Psoas muscle (tissue), 7 donors: ENCODE measurements at regions not wholly inside any gene's neighbourhood (a gene's known extent, or its start where the extent isn't known, plus 50 kb on each side); places are given as distances from the start of the nearest gene placed in this dataset.
A peak's percentile ranks its signal among the peaks of the same experiment; 100 is the strongest.

Source experiments
- ATAC-seq, 4 donors: fragments of 200-7000 bp; cut with Tn5 transposase; one replicate each; pipeline ENCODE4 v1.9.1; 2020; ENCODE audit warnings: moderate library complexity in 3 of 4, mild to moderate bottlenecking in 2 of 4
- DNase-seq, 2 donors: peaks; one replicate each; pipeline ENCODE4 v3.0.0-alpha.2; 2020
- H3K27ac ChIP-seq: fragments of 200-600 bp; one replicate; pipeline ENCODE4 v1.8.0; 2022
- H3K27me3 ChIP-seq, 3 donors: fragments of 200-600 bp in 1 of 3; one replicate each; pipeline versions ENCODE4 v1.6.1 to v1.8.0; 2013 to 2022; ENCODE audit warnings: low read length in 2 of 3, mild to moderate bottlenecking in 2 of 3, moderate library complexity in 1 of 3; ENCODE audit not compliant: insufficient read depth in 3 of 3
- H3K36me3 ChIP-seq, 2 donors: fragments of 200-600 bp in 1 of 2; one replicate each; pipeline versions ENCODE4 v1.6.1 to v1.8.0; 2013 to 2022; ENCODE audit warnings: low read depth in 1 of 2, mild to moderate bottlenecking in 1 of 2, moderate library complexity in 1 of 2; ENCODE audit not compliant: insufficient read depth in 1 of 2
- H3K4me1 ChIP-seq: fragments of 200-600 bp; one replicate; pipeline ENCODE4 v1.8.0; 2022
- H3K4me3 ChIP-seq: fragments of 200-600 bp; one replicate; pipeline ENCODE4 v1.8.0; 2022; ENCODE audit warnings: mild to moderate bottlenecking
- H3K9me3 ChIP-seq: fragments of 200-600 bp; one replicate; pipeline ENCODE4 v1.8.0; 2022
- CTCF ChIP-seq: fragments of 200-600 bp; IDR thresholded peaks from one replicate; pipeline ENCODE4 v1.8.0; 2022; ENCODE audit warnings: antibody characterized with exemption
- WGBS, 3 donors: extraction: QIAGEN DNeasy Blood & Tissue Kit; methylation state at CpG; one replicate each; pipeline versions ENCODE4 v1.1.6 to v1.1.7; 2013; 5-methylcytosine and 5-hydroxymethylcytosine counted together
- intact Hi-C, 2 donors: fragments of 100-400 bp; cut with DNase I; formaldehyde crosslinking; loops; one replicate each; pipeline versions ENCODE4 v1.11.0 to v1.14.2; 2022
- donor health status: healthy with polysubstance abuse.
- donor health status: DM: no; HTN: no; CAD: no; lungs with moderate emphysema.
- donor health status: Bipolar disorder and iron deficiency.
- donor health status: healthy.
- donor health status: DM: yes; HTN: yes; CAD: no.
- donor health status: DM: no; HTN: no; CAD: no.
- donor health status: DM: yes; HTN: yes; CAD: no.

GRCh38 chr4:96312046-96312685 is 472.3 kb downstream of the PDHA2 start:
- Histone ChIP-seq H3K4me3 (peak overlapping the region; percentile 20), H3K4me1 (no peaks in the 10 kb centered on the region), H3K36me3 (no peaks in the 10 kb centered on the region), H3K27ac (no peak overlapping the region), H3K9me3 (no peaks in the 10 kb centered on the region), H3K27me3 (no peaks in the 10 kb centered on the region)
- no peak for DNase-seq
- 18 to 25% (median 23%) methylated on average over 4 of the region's 4 CpGs for WGBS, 3 donors
- intact Hi-C loops, result no loop called here
- ATAC-seq, result no peak
- no peak for TF ChIP-seq CTCF

GRCh38 chr4:96315815-96316214 is 475.9 kb downstream of the PDHA2 start:
- Histone ChIP-seq H3K27ac (no peak overlapping the region), H3K9me3 (no peaks in the 10 kb centered on the region), H3K27me3 (no peaks in the 10 kb centered on the region), H3K4me3 (no peak overlapping the region), H3K36me3 (no peaks in the 10 kb centered on the region), H3K4me1 (no peaks in the 10 kb centered on the region)
- ATAC-seq (no peak), DNase-seq (no peak)
- WGBS, 3 donors, result 11 to 15% (median 14%) methylated on average over 2 of the region's 2 CpGs
- intact Hi-C loops, result no loop called here
- no peak for TF ChIP-seq CTCF

GRCh38 chr4:96316776-96317175 is 476.9 kb downstream of the PDHA2 start:
- no peaks in the 10 kb centered on the region for H3K36me3 ChIP-seq
- TF ChIP-seq CTCF, result no peak
- intact Hi-C loops, result no loop called here
- H3K27me3 ChIP-seq, result no peaks in the 10 kb centered on the region
- no peaks in the 10 kb centered on the region for H3K4me1 ChIP-seq
- H3K9me3 ChIP-seq, result no peaks in the 10 kb centered on the region
- WGBS, 3 donors, result 67 to 80% (median 73%) methylated on average over 2 of the region's 2 CpGs
- no peak overlapping the region for H3K27ac ChIP-seq
- H3K4me3 ChIP-seq, result no peak overlapping the region
- no peak for DNase-seq
- ATAC-seq, result no peak

GRCh38 chr4:96317891-96318290 is 478.0 kb downstream of the PDHA2 start:
- Histone ChIP-seq H3K9me3 (no peaks in the 10 kb centered on the region), H3K4me3 (no peak overlapping the region), H3K27me3 (no peaks in the 10 kb centered on the region), H3K36me3 (no peaks in the 10 kb centered on the region), H3K4me1 (no peaks in the 10 kb centered on the region), H3K27ac (no peak overlapping the region)
- ATAC-seq (no peak), DNase-seq (no peak)
- TF ChIP-seq CTCF, result no peak
- intact Hi-C loops, result no loop called here
- WGBS, 3 donors, result 6 to 10% (median 10%) methylated on average over 6 of the region's 6 CpGs

GRCh38 chr4:96326846-96327245 is 487.0 kb downstream of the PDHA2 start:
- WGBS, 3 donors, result 96 to 100% (median 98%) methylated on average over 1 of the region's 1 CpG

More at GRCh38 chr4:96326846-96327245, 487.0 kb downstream of the PDHA2 start:
- intact Hi-C loops, result no loop called here
- TF ChIP-seq CTCF, result no peak
- Histone ChIP-seq H3K9me3 (no peaks in the 10 kb centered on the region), H3K36me3 (no peaks in the 10 kb centered on the region), H3K27me3 (no peaks in the 10 kb centered on the region), H3K4me1 (no peaks in the 10 kb centered on the region), H3K27ac (no peak overlapping the region), H3K4me3 (no peak overlapping the region)
- no peak for DNase-seq
- no peak for ATAC-seq
